ENCODE measurements at regions not wholly inside any gene's neighbourhood (a gene's known extent, or its start where the extent isn't known, plus 50 kb on each side); places are given as distances from the start of the nearest gene placed in this dataset.
"Not testable (repeated sequence)": the region's sequence is repeated elsewhere in the genome, so short reads cannot be mapped to it uniquely, and the experiment has no call there.

GRCh38 chr13:84823528-84823927 lies 941.3 kb upstream of the SLITRK1 start:
- DNase-seq, result no peak

- DNase-seq, result no peak
Measured at GRCh38 chr13:84821261-84821660, 939.0 kb upstream of the SLITRK1 start.

- no peak for DNase-seq
Measured at GRCh38 chr13:84816567-84817105, 934.4 kb upstream of the SLITRK1 start.

- DNase-seq, result no peak
Measured at GRCh38 chr13:84812789-84813188, 930.5 kb upstream of the SLITRK1 start.

GRCh38 chr13:84812078-84812477 lies 929.8 kb upstream of the SLITRK1 start:
- DNase-seq, result no peak

GRCh38 chr13:84810781-84811180 lies 928.5 kb upstream of the SLITRK1 start:
- DNase-seq, result no peak

GRCh38 chr13:84802073-84802472 lies 919.8 kb upstream of the SLITRK1 start:
- DNase-seq, result no peak

- DNase-seq, result no peak
Measured at GRCh38 chr13:84784443-84785153, 902.3 kb upstream of the SLITRK1 start.

GRCh38 chr13:84777316-84777715 lies 895.0 kb upstream of the SLITRK1 start:
- no peak for DNase-seq

GRCh38 chr13:84776593-84776992 lies 894.3 kb upstream of the SLITRK1 start:
- no peak for DNase-seq

GRCh38 chr13:84775920-84776319 lies 893.6 kb upstream of the SLITRK1 start:
- not testable (repeated sequence) for DNase-seq

- DNase-seq, result no peak
Measured at GRCh38 chr13:84774111-84774510, 891.8 kb upstream of the SLITRK1 start.

- no peak for DNase-seq
Measured at GRCh38 chr13:84760956-84761355, 878.7 kb upstream of the SLITRK1 start.

- no peak for DNase-seq
Measured at GRCh38 chr13:84749126-84749525, 866.9 kb upstream of the SLITRK1 start.

GRCh38 chr13:84745051-84745551 lies 862.8 kb upstream of the SLITRK1 start:
- no peak for DNase-seq

GRCh38 chr13:84744203-84744602 lies 861.9 kb upstream of the SLITRK1 start:
- DNase-seq, result no peak

GRCh38 chr13:84741253-84741652 lies 859.0 kb upstream of the SLITRK1 start:
- no peak for DNase-seq

GRCh38 chr13:84739021-84739420 lies 856.7 kb upstream of the SLITRK1 start:
- no peak for DNase-seq

GRCh38 chr13:84737661-84738060 lies 855.4 kb upstream of the SLITRK1 start:
- DNase-seq, result no peak

- DNase-seq, result no peak
Measured at GRCh38 chr13:84730376-84730775, 848.1 kb upstream of the SLITRK1 start.

GRCh38 chr13:84705982-84706710 lies 823.9 kb upstream of the SLITRK1 start:
- no peak for DNase-seq

GRCh38 chr13:84702174-84702573 lies 819.9 kb upstream of the SLITRK1 start:
- DNase-seq, result no peak

GRCh38 chr13:84697591-84697990 lies 815.3 kb upstream of the SLITRK1 start:
- DNase-seq, result not testable (repeated sequence)

- no peak for DNase-seq
Measured at GRCh38 chr13:84686973-84687372, 804.7 kb upstream of the SLITRK1 start.

Measured in NCI-H1694 (cell line).